ENCODE measurements at regions not wholly inside any gene's neighbourhood (a gene's known extent, or its start where the extent isn't known, plus 50 kb on each side); places are given as distances from the start of the nearest gene placed in this dataset.

- FAIRE-seq (no peak), DNase-seq (ENCODE audit: low read depth, low spot score) (no peak)
- H3K4me3 ChIP-seq (ENCODE audit: control insufficient read depth in 2 of 3, extremely low read depth in 1 of 3, insufficient read depth in 2 of 3, low read depth in 1 of 3, low read length in 3 of 3) = no peak overlapping the region
- H3K4me1 ChIP-seq (ENCODE audit: control insufficient read depth, extremely low read depth, insufficient read depth, low read length) = no peaks in the 10 kb centered on the region
- no peak overlapping the region for H3K27ac ChIP-seq (ENCODE audit: control insufficient read depth, insufficient read depth, low read length)
- no peaks in the 10 kb centered on the region for H3K79me2 ChIP-seq (ENCODE audit: control insufficient read depth, insufficient read depth, low read length)
- no peaks in the 10 kb centered on the region for H3K9me1 ChIP-seq (ENCODE audit: control insufficient read depth, extremely low read depth, insufficient read depth, low read length)
- no peaks in the 10 kb centered on the region for H3K27me3 ChIP-seq (ENCODE audit: control insufficient read depth, extremely low read depth, insufficient read depth, low read length)
- TF ChIP-seq CTCF (optimal IDR thresholded peaks at IDR 0.05 in 1 of 3, IDR thresholded peaks at IDR 0.05 in 1 of 3, conservative IDR thresholded peaks at IDR 0.05 in 1 of 3; ENCODE audit: extremely low read depth in 1 of 3, insufficient read depth in 2 of 3, low read length in 3 of 3) (no peak), EZH2 (IDR thresholded peaks at IDR 0.05; ENCODE audit: low read length) (no peak)
- H4K20me1 ChIP-seq (ENCODE audit: control insufficient read depth, extremely low read depth, insufficient read depth, low read length) = no peaks in the 10 kb centered on the region
- no peaks in the 10 kb centered on the region for H3K9me3 ChIP-seq (ENCODE audit: control insufficient read depth, low read depth, low read length)
- H3K9ac ChIP-seq (ENCODE audit: control insufficient read depth, extremely low read depth, insufficient read depth, low read length) = no peak overlapping the region
- H3K4me2 ChIP-seq (ENCODE audit: control insufficient read depth, extremely low read depth, insufficient read depth, low read depth, low read length) = no peak overlapping the region
- H3K36me3 ChIP-seq (ENCODE audit: control insufficient read depth in 2 of 2, extremely low read depth in 1 of 2, insufficient read depth in 2 of 2, low read length in 2 of 2) = no peaks in the 10 kb centered on the region
- no peak overlapping the region for H2AFZ ChIP-seq (ENCODE audit: control insufficient read depth, low read length)
- dilution Hi-C loops (cut with MboI; ENCODE audit: extremely low pct_ligation_motif_present, low sequenced_read_pairs) = no loop called here
Measured at GRCh38 chr3:159538507-159538906, 450.1 kb upstream of the IL12A start.

GRCh38 chr3:159540882-159541495 lies 447.6 kb upstream of the IL12A start:
- H3K9ac ChIP-seq (ENCODE audit: control insufficient read depth, extremely low read depth, insufficient read depth, low read length) = no peak overlapping the region
- no peaks in the 10 kb centered on the region for H3K9me3 ChIP-seq (ENCODE audit: control insufficient read depth, low read depth, low read length)
- H3K4me3 ChIP-seq (ENCODE audit: control insufficient read depth in 2 of 3, extremely low read depth in 1 of 3, insufficient read depth in 2 of 3, low read depth in 1 of 3, low read length in 3 of 3) = no peak overlapping the region
- no peak for FAIRE-seq
- dilution Hi-C loops (cut with MboI; ENCODE audit: extremely low pct_ligation_motif_present, low sequenced_read_pairs) = no loop called here
- H3K4me2 ChIP-seq (ENCODE audit: control insufficient read depth, extremely low read depth, insufficient read depth, low read depth, low read length) = no peak overlapping the region
- no peak overlapping the region for H2AFZ ChIP-seq (ENCODE audit: control insufficient read depth, low read length)
- H3K4me1 ChIP-seq (ENCODE audit: control insufficient read depth, extremely low read depth, insufficient read depth, low read length) = no peaks in the 10 kb centered on the region
- no peaks in the 10 kb centered on the region for H3K9me1 ChIP-seq (ENCODE audit: control insufficient read depth, extremely low read depth, insufficient read depth, low read length)
- DNase-seq (ENCODE audit: low read depth, low spot score) = no peak
- TF ChIP-seq EZH2 (IDR thresholded peaks at IDR 0.05; ENCODE audit: low read length) = no peak
- TF ChIP-seq CTCF (optimal IDR thresholded peaks at IDR 0.05 in 1 of 3, IDR thresholded peaks at IDR 0.05 in 1 of 3, conservative IDR thresholded peaks at IDR 0.05 in 1 of 3; ENCODE audit: extremely low read depth in 1 of 3, insufficient read depth in 2 of 3, low read length in 3 of 3) = no peak
- H3K79me2 ChIP-seq (ENCODE audit: control insufficient read depth, insufficient read depth, low read length) = no peaks in the 10 kb centered on the region
- no peaks in the 10 kb centered on the region for H4K20me1 ChIP-seq (ENCODE audit: control insufficient read depth, extremely low read depth, insufficient read depth, low read length)
- no peak overlapping the region for H3K27ac ChIP-seq (ENCODE audit: control insufficient read depth, insufficient read depth, low read length)
- no peaks in the 10 kb centered on the region for H3K27me3 ChIP-seq (ENCODE audit: control insufficient read depth, extremely low read depth, insufficient read depth, low read length)
- H3K36me3 ChIP-seq (ENCODE audit: control insufficient read depth in 2 of 2, extremely low read depth in 1 of 2, insufficient read depth in 2 of 2, low read length in 2 of 2) = no peaks in the 10 kb centered on the region
